ENCODE measurements at regions not wholly inside any gene's neighbourhood (a gene's known extent, or its start where the extent isn't known, plus 50 kb on each side); places are given as distances from the start of the nearest gene placed in this dataset.
"Not testable (repeated sequence)": the region's sequence is repeated elsewhere in the genome, so short reads cannot be mapped to it uniquely, and the experiment has no call there.

DNA sequence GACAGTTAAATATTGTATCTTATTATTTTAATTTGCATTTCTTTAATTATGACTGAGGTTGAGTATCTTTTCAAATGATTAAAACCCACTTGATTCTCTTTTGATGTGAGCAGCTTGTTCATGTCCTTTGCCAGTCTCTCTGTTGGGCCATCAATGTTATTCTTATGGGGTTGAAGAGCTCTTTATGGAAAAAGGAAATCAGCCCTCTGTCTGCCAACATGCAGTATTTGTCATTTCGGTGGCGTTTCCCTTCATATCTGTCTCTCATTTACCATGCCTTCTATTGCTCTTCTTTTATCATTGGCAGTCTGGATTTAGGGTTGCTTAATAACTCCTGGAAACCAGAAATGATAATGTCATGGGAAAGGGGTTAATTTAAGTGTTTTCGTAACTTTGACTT is 340.7 kb upstream of the DNAJC19 start:
- H3K36me3 Mint-ChIP-seq (ENCODE audit: low read depth) = no peaks in the 10 kb centered on the region
- ChIA-PET POLR2A (no interaction called here), CTCF (interaction anchor here (5.6 kb wide), 1 partner anchor 1354 kb away, joined by 44 read pairs; no protein-coding TSS in a partner anchor)
- H3K9me3 Mint-ChIP-seq = no peaks in the 10 kb centered on the region
- no peak overlapping the region for H3K4me3 Mint-ChIP-seq
- DNase-seq (no peak), ATAC-seq (ENCODE audit: low read depth) (no peak)
- no peaks in the 10 kb centered on the region for H3K27me3 Mint-ChIP-seq
- TF ChIP-seq, protein P1, sequence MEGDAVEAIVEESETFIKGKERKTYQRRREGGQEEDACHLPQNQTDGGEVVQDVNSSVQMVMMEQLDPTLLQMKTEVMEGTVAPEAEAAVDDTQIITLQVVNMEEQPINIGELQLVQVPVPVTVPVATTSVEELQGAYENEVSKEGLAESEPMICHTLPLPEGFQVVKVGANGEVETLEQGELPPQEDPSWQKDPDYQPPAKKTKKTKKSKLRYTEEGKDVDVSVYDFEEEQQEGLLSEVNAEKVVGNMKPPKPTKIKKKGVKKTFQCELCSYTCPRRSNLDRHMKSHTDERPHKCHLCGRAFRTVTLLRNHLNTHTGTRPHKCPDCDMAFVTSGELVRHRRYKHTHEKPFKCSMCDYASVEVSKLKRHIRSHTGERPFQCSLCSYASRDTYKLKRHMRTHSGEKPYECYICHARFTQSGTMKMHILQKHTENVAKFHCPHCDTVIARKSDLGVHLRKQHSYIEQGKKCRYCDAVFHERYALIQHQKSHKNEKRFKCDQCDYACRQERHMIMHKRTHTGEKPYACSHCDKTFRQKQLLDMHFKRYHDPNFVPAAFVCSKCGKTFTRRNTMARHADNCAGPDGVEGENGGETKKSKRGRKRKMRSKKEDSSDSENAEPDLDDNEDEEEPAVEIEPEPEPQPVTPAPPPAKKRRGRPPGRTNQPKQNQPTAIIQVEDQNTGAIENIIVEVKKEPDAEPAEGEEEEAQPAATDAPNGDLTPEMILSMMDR (IDR thresholded peaks at IDR 0.05) = no peak
- intact Hi-C loops (cut with micrococcal nuclease) = no loop called here
- no peak overlapping the region for H3K27ac Mint-ChIP-seq
- no peaks in the 10 kb centered on the region for H3K4me1 Mint-ChIP-seq

DNA sequence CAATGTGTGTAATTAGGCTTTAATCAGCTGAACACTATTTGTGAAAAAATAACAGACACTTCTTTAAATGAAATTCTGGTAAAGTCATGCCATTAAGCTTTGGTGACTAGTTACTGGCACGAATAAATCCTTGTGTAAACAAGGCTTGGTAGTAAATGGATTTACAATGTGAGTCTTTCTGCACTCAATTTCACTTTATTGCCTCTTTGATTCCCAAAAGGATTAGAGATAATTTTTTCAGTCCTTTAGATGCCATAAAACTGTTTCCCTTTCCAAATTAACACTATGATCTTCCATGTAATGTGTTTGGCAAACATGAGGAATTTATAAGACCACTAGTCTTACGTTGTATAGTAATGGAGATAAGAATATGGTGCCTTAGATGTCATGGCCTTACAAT is 339.5 kb upstream of the DNAJC19 start:
- ChIA-PET CTCF (interaction anchor here (5.6 kb wide), 1 partner anchor 1356 kb away, joined by 44 read pairs; no protein-coding TSS in a partner anchor), POLR2A (no interaction called here)
- no peaks in the 10 kb centered on the region for H3K27me3 Mint-ChIP-seq
- no peak overlapping the region for H3K27ac Mint-ChIP-seq
- ATAC-seq (ENCODE audit: low read depth) (no peak), DNase-seq (no peak)
- TF ChIP-seq, protein P1 (IDR thresholded peaks at IDR 0.05) = no peak
- H3K4me1 Mint-ChIP-seq = no peaks in the 10 kb centered on the region
- intact Hi-C loops (cut with micrococcal nuclease) = loop anchor here (10.0 kb wide), 2 partner anchors 376 to 926 kb away; no protein-coding TSS in a partner anchor
- H3K4me3 Mint-ChIP-seq = no peak overlapping the region
- H3K36me3 Mint-ChIP-seq (ENCODE audit: low read depth) = no peaks in the 10 kb centered on the region
- H3K9me3 Mint-ChIP-seq = no peaks in the 10 kb centered on the region

DNA sequence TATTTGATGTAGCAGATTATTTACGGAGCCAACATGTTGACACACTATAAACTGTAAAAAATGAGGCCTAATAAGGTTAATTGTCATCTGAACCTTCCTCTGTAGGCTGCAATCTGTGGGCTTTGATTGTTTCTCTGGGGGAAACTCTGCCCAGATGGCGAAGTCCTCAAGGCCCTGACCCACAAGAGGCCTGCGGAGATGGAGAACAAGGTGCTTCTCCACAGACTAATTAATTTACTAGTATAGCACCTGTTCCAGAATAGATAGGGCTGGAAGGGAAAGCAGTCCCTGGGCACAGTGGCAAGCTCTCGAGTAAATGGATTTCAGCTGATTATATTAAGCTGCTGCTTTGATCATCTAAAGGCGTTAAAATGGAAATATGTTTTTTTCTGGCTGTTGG is 338.8 kb upstream of the DNAJC19 start:
- Mint-ChIP-seq H3K27me3 (no peaks in the 10 kb centered on the region), H3K36me3 (ENCODE audit: low read depth) (no peaks in the 10 kb centered on the region), H3K4me1 (no peaks in the 10 kb centered on the region), H3K27ac (no peak overlapping the region), H3K9me3 (no peaks in the 10 kb centered on the region), H3K4me3 (no peak overlapping the region)
- DNase-seq (no peak), ATAC-seq (ENCODE audit: low read depth) (no peak)
- ChIA-PET CTCF (interaction anchor here (5.6 kb wide), 1 partner anchor 1356 kb away, joined by 44 read pairs; no protein-coding TSS in a partner anchor), POLR2A (no interaction called here)
- intact Hi-C loops (cut with micrococcal nuclease) = loop anchor here (10.0 kb wide), 2 partner anchors 376 to 926 kb away; no protein-coding TSS in a partner anchor
- TF ChIP-seq, protein P1 (IDR thresholded peaks at IDR 0.05) = no peak

DNA sequence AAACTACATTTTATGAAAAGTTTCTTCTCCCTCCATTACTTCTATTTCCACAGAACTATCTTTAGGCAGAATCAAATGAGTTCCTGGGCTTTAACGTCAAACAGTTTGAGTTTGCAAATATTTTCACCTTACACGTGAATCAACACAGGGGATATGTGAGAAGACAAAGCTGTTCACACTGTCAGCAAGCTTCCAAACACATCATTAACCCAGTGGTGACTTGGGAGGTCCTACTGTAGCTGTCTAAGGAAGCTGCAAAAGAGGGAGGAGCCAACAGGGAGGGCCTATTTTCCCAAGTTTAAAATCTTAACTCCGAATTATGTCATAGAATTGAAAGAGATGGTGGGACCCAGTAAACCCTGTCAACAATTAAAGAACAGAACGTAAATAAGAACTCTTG is 337.8 kb upstream of the DNAJC19 start:
- ATAC-seq (ENCODE audit: low read depth) (no peak), DNase-seq (no peak)
- Mint-ChIP-seq H3K4me1 (no peaks in the 10 kb centered on the region), H3K4me3 (no peak overlapping the region), H3K27me3 (peaks cover 2% of the 10 kb centered on the region), H3K27ac (no peak overlapping the region), H3K9me3 (peaks cover 2% of the 10 kb centered on the region), H3K36me3 (ENCODE audit: low read depth) (no peaks in the 10 kb centered on the region)
- ChIA-PET POLR2A (no interaction called here), CTCF (interaction anchor here (1.2 to 5.6 kb wide), 2 partner anchors 10 to 1357 kb away, joined by 3 to 44 read pairs; no protein-coding TSS in a partner anchor)
- TF ChIP-seq, protein P1 (IDR thresholded peaks at IDR 0.05) = no peak
- intact Hi-C loops (cut with micrococcal nuclease) = loop anchor here (2.0 to 10.0 kb wide), 3 partner anchors 377 to 927 kb away; partner anchors contain the start of gene FXR1

DNA sequence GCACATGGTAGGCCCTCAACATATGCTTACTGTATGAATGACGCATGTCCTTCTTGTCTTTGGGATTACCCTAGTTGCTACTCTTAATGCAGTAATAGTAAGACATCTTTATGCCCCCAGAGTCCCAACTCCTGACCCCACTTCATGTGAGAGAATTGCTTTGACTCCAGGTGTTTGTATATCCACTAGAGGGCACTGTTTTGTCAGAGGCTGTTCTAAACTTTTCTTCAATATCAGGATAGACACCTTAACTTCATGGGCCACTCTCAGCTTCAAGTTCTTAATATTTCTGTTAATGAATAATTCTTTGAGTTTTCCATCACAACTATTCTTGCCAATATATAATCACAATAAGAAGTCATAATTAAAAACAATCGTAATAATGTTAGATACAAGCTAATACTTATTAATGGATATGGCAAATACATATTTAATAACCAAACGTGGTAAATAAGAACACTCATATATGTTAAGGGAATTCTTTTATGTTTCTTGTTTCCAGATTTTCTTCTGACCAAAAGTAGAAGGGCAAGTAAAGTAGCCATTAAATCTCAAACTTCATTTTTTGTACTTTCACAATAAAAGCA is 337.2 kb upstream of the DNAJC19 start:
- Mint-ChIP-seq H3K4me1 (no peaks in the 10 kb centered on the region), H3K27ac (no peak overlapping the region), H3K9me3 (peaks cover 8% of the 10 kb centered on the region), H3K27me3 (peaks cover 2% of the 10 kb centered on the region), H3K4me3 (no peak overlapping the region), H3K36me3 (ENCODE audit: low read depth) (no peaks in the 10 kb centered on the region)
- TF ChIP-seq, protein P1 (IDR thresholded peaks at IDR 0.05) = no peak
- CTCF ChIA-PET = interaction anchor here (1.0 to 5.6 kb wide), 4 partner anchors 11 to 1358 kb away, joined by 3 to 44 read pairs (median 3); partner anchors contain the start of gene FXR1
- ATAC-seq (ENCODE audit: low read depth) (no peak), DNase-seq (no peak)
- POLR2A ChIA-PET = no interaction called here
- intact Hi-C loops (cut with micrococcal nuclease) = loop anchor here (2.0 to 10.0 kb wide), 3 partner anchors 378 to 928 kb away; partner anchors contain the start of gene FXR1

DNA sequence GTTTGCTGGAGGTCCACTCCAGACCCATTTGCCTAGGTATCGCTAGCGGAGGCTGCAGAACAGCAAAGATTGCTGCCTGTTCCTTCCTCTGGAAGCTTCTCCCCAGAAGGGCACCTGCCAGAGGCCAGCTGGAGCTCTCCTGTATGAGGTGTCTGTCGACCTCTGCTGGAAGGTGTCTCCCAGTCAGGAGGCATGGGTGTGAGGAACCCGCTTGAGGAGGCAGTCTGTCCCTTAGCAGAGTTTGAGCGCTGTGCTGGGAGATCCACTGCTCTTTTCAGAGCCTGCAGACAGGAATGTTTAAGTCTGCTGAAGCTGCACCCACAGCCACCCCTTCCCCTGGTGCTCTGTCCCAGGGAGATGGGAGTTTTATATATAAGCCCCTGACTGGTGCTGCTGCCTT is 335.0 kb upstream of the DNAJC19 start:
- H3K4me3 Mint-ChIP-seq; POLR2A ChIA-PET; H3K27me3 Mint-ChIP-seq; ATAC-seq (ENCODE audit: low read depth); H3K4me1 Mint-ChIP-seq; DNase-seq; H3K27ac Mint-ChIP-seq; H3K36me3 Mint-ChIP-seq (ENCODE audit: low read depth): not testable (repeated sequence)
- intact Hi-C loops (cut with micrococcal nuclease) = loop anchor here (10.0 kb wide), 2 partner anchors 380 to 930 kb away; no protein-coding TSS in a partner anchor
- CTCF ChIA-PET = interaction anchor here (5.6 kb wide), 1 partner anchor 1360 kb away, joined by 44 read pairs; no protein-coding TSS in a partner anchor
- H3K9me3 Mint-ChIP-seq = peaks cover 13% of the 10 kb centered on the region
